Stimulated activated CD8-positive, alpha-beta memory T cell treated with anti-CD3 and anti-CD28 coated beads, Interleukin-7, amount 100 ng/mL, for 48 hours (primary cell): ENCODE measurements at regions not wholly inside any gene's neighbourhood (a gene's known extent, or its start where the extent isn't known, plus 50 kb on each side); places are given as distances from the start of the nearest gene placed in this dataset.

Experiments
- DNase-seq, 2 donors: peaks; one replicate each; pipeline ENCODE4 v3.0.0-alpha.2; 2020; ENCODE audit warnings: low read depth in 1 of 2; ENCODE audit errors: extremely low read depth in 1 of 2

GRCh38 chr9:96183751-96184150 lies 118.2 kb downstream of the HSD17B3 start:
- DNase-seq: no peak

DNA sequence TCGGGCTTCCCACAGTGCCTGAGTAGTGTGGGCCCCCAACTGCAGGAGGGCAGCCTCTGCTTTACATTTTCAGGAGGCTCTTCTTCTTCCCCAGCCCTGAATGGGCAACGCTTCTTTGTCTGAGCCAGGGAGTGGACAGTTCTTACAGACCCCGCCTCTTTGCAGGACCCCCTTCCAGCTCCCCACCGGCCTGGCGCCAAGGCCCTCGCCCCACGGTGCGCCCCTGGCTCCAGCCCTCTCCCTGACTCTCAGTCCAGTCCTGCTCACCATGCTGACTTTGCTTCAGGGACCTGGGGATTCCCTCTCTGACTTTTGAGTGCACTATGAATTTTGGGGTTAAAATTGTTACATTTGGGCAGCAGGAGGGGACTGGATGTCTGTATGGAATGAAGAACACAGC lies 123.8 kb downstream of the HSD17B3 start:
- DNase-seq: no peak

GRCh38 chr9:96177719-96178028 lies 124.3 kb downstream of the HSD17B3 start:
- no peak for DNase-seq

- DNase-seq: no peak
These were observed 124.8 kb downstream of the HSD17B3 start for GRCh38 chr9:96177005-96177718.

DNA sequence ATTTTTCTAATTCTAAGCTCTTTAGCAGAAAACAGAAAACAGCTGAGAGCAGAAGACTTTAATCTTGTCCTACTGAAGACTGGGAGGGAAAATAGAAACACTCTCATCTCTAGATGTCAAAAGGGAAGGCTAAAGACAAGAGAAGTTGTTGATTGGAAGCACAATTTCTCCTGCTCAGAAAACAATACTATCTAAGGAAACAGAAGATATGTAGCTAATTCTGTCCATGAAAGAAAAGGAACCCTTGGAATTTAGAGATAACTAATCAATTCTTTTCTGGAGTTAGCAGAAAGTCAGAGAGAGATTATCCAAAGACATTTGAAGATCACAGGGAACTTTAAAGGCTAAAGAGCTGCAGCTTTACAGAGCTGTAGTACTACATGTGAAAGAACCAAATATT lies 126.2 kb downstream of the HSD17B3 start:
- no peak for DNase-seq

DNA sequence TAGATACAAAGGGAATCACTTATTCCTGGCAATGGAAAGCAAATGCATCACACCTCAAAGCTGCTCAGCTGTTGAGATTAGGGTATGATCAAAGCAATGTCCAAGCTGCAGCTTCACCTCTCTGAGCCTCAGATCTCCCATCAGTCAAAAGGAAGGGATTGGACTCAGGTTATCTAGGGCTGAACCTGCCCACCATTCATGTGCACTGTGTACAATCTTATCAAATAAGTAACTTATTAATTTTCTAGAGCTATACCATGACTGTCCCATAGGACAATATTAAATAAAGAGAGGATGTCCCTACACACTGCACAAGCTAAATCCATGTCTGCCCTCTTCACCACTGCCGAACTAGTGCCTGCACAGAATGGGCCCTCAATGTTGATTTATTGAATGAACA lies 127.0 kb downstream of the HSD17B3 start:
- DNase-seq: no peak

DNA sequence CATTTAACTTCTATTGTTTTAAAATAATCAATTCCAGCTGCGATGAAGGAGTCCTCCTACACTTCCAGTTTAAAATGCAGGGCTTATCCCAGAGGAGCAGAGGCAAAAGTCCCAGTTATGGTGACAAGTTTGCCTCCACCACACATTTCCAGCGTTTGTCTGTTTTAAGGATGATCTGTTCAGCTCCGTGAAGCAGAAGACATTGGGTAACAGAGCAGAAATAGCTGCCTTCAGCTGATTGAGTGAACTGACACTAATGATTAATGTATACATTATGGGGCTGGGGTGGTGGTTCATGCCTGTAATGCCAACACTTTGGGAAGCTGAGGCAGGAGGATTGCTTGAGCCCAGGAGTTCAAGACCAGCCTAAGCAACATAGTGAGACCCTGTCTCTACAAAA lies 127.6 kb downstream of the HSD17B3 start:
- no peak for DNase-seq

DNA sequence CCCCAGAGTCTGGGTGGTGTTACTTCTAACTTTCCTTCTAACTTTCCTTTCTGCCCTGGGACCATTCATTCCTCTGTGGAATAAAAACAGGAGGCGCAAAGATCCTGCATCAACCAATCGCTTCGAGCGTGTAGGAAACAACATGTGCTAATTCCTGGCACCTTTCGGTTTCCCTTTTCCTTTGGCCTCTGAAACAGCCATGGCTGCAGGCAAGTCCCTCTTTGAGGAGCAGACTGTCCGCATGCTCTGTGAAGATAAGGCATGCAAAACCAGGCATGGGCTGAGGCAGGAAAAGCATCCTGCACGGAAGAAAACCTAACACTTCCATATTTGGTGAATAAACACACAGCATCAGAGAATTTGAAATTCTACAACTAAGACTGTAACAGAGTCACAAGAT lies 128.3 kb downstream of the HSD17B3 start:
- DNase-seq: no peak

DNA sequence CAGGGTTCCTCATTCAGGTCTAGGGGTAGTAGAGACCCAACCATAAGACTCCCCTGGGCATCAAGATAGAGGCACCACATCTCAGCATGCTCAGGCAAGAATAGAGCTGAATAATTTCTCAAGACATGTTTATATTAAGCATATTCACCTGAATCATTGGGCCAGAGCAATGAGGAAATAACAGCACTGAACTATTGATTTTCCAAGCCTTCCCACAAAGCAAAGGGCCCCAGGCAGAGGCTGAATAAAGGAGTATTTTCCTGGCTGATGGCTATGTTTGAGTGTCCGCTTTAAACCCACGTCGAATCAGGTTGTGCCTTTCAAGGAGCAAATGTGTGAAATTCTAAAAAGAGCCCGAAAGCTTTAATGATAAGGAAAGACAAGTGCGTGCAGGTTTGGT lies 129.2 kb downstream of the HSD17B3 start:
- no peak for DNase-seq

DNA sequence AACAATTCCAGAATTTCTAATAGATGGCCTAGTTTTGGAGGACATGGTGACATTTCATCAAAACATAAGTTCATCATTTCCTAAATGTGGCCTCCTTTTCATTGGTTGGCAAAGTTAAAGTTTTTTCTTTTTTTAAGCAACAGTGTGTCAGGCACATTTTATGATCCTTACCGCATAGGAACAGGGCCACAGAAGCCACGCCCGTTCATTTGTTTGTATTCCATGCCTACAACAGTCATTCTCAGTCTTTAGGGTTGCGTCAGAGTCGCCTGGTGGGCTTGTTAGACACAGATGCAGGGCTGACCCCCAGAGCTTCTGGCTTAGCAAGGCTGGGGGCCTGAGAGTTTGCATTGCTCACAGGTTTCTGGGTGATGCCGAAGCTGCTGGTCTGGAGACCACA lies 130.2 kb downstream of the HSD17B3 start:
- DNase-seq: no peak

DNA sequence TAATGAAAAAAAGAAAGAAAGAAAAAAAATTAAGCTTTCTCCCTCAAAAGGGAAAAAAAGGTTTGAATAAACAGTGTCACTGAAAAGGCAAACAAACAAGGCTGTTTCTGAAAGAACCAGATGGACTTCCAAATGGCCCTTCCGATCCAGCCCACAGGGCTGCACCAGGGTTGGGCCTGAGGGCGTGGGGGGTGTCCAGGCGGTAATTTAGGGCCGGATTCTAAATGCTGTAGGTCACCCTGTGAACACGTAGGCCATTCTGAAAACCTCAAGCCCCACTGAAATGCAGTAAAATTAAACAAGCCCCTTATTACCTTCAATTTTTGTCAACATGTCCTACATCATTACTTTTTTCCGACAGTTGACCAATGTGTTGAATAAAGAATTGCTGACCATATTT lies 132.1 kb downstream of the HSD17B3 start:
- no peak for DNase-seq

- no peak for DNase-seq
These were observed 132.5 kb downstream of the HSD17B3 start for GRCh38 chr9:96169484-96169883.

- DNase-seq: no peak
These were observed 133.1 kb downstream of the HSD17B3 start for GRCh38 chr9:96168882-96169281.

DNA sequence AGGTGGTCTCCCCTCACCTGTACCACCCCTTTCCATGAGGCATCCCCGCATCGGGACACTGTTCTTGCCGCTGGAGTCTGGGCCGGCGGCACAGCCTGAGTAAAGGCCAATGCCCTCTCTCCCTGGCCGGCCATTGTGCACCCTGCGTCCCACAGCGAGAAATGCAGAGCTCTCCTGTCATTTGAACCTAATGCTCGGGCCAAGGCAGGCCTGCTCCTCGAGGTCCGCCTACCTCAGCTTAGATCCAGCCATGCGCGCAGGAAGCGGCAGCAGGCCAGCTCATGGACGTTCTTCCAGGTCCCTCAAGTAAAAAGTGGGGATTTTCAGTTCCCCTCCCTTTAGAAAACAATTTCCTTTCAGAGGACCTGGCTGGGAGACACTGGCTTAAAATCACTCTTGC lies 135.0 kb downstream of the HSD17B3 start:
- DNase-seq: no peak

DNA sequence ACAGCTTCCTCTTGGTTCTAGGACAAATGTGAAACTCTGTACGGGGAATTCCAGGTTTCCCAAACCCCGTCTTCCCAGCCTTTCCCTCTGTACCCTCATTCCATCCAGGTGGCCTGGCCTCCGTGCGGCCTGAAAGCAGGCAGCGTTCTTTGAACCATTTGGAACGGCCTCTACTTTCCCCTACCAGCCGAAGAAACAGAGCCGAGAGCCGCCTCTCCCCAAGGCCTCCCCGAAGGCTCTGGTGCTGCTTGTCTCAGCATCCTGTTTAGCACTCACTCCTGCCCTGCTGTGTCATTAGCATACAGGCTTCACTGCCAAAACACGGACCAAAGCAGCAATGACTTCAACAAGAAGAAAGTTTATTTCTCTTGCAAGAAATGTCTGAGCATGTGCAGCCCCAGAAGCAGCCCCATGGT lies 137.7 kb downstream of the HSD17B3 start:
- no peak for DNase-seq

DNA sequence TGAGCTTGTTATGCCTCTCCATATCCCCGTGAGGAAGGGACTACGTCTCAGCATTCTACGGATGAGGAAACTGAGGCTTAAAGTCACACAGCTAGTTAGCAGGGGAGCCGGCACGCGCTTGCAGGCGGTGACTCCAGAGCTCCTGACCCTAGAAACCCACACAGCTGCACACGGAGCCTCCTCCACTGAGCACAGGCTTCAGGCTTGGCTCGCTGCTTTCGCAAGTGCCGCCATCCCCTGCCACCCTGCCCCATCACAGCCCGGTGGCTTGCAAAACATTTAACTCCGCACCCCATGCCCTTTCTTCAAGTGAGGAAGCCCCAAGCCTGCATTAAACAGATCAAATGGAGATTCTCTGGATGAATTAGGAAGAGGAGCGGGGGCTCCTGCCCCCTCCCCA lies 138.3 kb downstream of the HSD17B3 start:
- DNase-seq: no peak

- DNase-seq: no peak
These were observed 138.8 kb downstream of the HSD17B3 start for GRCh38 chr9:96163161-96163560.

- DNase-seq: no peak
These were observed 140.2 kb downstream of the HSD17B3 start for GRCh38 chr9:96161819-96162218.

DNA sequence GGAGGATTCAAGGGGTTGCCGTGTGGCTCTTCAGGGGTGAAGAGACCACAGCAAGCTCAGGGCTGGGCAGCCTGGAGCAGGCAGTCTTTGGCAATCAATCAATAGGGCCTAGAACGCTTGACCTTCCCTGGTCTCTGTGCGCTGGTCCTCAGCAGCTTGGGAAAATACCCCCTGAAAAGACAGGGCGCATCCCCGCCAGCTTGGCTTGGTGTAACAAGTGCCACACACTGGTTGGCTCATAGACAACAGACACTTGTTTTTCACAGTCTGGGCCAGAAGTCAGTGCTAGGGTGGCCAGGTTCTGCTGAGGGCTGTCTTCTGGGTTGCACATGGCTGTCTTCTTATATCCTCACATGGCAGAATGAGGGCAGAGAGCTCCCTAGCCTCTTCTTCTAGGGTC lies 141.1 kb downstream of the HSD17B3 start:
- DNase-seq: no peak

DNA sequence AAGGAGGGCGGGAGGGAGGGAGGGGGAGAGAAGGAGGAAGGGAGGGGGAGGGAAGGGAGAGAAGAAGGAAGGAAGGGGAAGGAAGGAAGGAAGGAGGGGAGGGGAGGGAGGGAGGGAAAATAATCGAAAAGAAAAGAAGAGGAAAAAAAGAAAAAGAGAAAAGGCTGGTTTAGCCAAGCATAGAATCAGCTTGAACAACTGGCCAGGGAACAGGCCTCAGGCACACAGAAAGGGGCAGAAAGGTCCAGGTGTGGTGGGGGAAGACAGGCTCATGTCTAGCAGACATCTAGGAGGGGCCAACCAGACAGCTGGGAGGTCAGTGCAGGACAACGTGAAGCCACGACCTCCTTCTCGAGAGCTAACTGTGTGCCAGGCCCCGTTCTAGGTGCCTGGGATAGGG lies 141.8 kb downstream of the HSD17B3 start:
- DNase-seq: no peak

DNA sequence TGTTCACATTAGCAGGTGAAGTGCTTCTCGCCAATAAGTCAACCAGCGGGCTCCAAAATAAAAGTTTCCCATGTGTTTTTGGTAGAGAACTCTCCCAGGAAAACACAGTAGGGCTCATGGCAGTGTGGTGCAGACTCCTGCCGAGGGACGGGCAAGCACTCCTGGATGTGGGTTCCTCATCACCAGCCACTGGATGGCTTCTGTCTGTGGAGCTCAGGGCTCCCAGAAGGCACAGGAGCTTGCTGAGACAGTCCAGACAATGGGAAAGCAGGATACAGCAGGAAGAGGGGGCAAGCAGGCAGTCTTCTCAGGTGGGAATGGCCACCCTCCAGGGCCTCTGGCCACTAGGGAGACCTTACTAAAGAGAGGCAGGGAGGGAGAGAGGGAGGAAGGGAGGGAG lies 142.4 kb downstream of the HSD17B3 start:
- DNase-seq: no peak

DNA sequence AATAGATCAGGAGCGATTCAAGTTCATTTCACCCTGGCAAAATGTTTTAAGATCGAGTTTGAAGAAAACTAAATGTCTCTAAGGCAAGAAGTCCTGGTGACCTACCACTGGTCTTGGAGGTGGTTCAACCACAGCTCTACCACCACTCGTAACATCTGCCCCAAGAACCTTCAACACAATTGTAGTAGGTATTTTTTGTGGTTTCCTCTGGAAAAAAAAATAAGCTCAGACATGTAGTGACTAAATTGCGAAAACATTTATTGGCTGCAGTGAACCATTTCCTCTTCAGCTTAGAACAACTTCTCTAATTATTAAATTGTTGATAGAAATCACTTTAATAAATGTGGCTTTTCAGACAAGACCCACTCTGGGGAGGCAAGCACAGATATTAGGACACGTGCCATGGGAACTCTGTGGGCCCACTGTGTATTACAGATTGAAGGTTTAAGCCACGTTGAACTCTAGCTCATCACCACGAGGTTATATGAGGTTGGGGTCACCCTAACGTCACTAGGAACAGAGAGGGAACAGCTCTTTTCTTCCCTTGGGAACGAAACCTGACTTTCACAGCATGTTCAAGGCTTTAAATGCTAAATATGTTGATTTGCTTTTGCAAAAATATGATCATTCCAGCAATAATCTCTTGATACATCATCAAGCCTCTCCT lies 142.9 kb downstream of the HSD17B3 start:
- DNase-seq: no peak

- DNase-seq: no peak
These were observed 143.8 kb downstream of the HSD17B3 start for GRCh38 chr9:96158147-96158546.
